H1 (cell line): ENCODE measurements at regions not wholly inside any gene's neighbourhood (a gene's known extent, or its start where the extent isn't known, plus 50 kb on each side); places are given as distances from the start of the nearest gene placed in this dataset.

Source experiments
- CTCF ChIA-PET: fragments of 300-600 bp; sonication (Branson Sonifier 250); formaldehyde crosslinking; loops from one replicate; lab custom pipeline; 2021; ENCODE audit not compliant: partially characterized antibody; lab: Charles Lee
- POLR2A ChIA-PET: fragments of 300-600 bp; sonication (Branson Sonifier 250); formaldehyde crosslinking; loops from one replicate; lab custom pipeline; 2021; ENCODE audit warnings: inconsistent platforms; ENCODE audit not compliant: partially characterized antibody; lab: Charles Lee
- DNase-seq, 2 experiments: peaks; one replicate each; pipeline versions ENCODE4 v3.0.0 to v3.0.0-alpha.2; 2010 to 2022; ENCODE audit warnings: low spot score in 2 of 2, low read depth in 1 of 2, mixed read lengths in 1 of 2
- FAIRE-seq: peaks from 2 replicates; lab custom pipeline; 2011; peaks lifted over from hg19 to GRCh38; lab: Jason Lieb, UNC
- H2AFZ ChIP-seq: 2 replicates; pipeline ENCODE4 v1.8.1; 2012; ENCODE audit warnings: low read length, inconsistent platforms
- H2AK5ac ChIP-seq: 2 replicates; pipeline ENCODE4 v1.6.1; 2013; ENCODE audit warnings: low read depth, low read length
- H2BK120ac ChIP-seq: replicated peaks from 2 replicates; pipeline ENCODE3; 2013; ENCODE audit warnings: low read depth, low read length, inconsistent platforms
- H2BK12ac ChIP-seq: 2 replicates; pipeline ENCODE4 v1.6.1; 2013; ENCODE audit warnings: low read depth, low read length
- H2BK15ac ChIP-seq: 2 replicates; pipeline ENCODE4 v1.6.1; 2013; ENCODE audit warnings: low read length
- H2BK20ac ChIP-seq: 2 replicates; pipeline ENCODE4 v1.6.1; 2013; ENCODE audit warnings: low read length
- H2BK5ac ChIP-seq: 2 replicates; pipeline ENCODE4 v1.6.1; 2013; ENCODE audit warnings: low read depth, low read length
- H3K14ac ChIP-seq: 2 replicates; pipeline ENCODE4 v1.6.1; 2013; ENCODE audit warnings: inconsistent platforms; ENCODE audit not compliant: insufficient read length
- H3K18ac ChIP-seq: 2 replicates; pipeline ENCODE4 v1.6.1; 2013; ENCODE audit warnings: low read length; ENCODE audit errors: extremely low read depth
- H3K23ac ChIP-seq: 2 replicates; pipeline ENCODE4 v1.6.1; 2013; ENCODE audit warnings: inconsistent platforms; ENCODE audit not compliant: insufficient read length
- H3K23me2 ChIP-seq: 2 replicates; pipeline ENCODE4 v1.6.1; 2013; ENCODE audit warnings: low read depth, low read length
- H3K27ac ChIP-seq: 2 replicates; pipeline ENCODE4 v1.6.1; 2011; ENCODE audit warnings: low read depth, low read length, inconsistent platforms
- H3K27me3 ChIP-seq, 4 experiments: replicated peaks in 1 of 4; 1 replicate in 1 of 4; 2 replicates in 3 of 4; pipeline versions ENCODE4 v1.6.1 to v1.8.1; 2011 to 2013; ENCODE audit warnings: low read length in 3 of 4, mild to moderate bottlenecking in 3 of 4, inconsistent platforms in 2 of 4, mixed read lengths in 2 of 4, moderate library complexity in 1 of 4; ENCODE audit not compliant: control insufficient read depth in 3 of 4, insufficient read depth in 3 of 4; ENCODE audit errors: extremely low read depth in 1 of 4
- H3K36me3 ChIP-seq, 4 experiments: 2 replicates each; pipeline versions ENCODE4 v1.6.1 to v1.8.1; 2011 to 2013; ENCODE audit warnings: mild to moderate bottlenecking in 4 of 4, low read length in 3 of 4, moderate library complexity in 2 of 4, control low read depth in 1 of 4, inconsistent platforms in 1 of 4; ENCODE audit not compliant: insufficient read depth in 4 of 4, control insufficient read depth in 2 of 4
- H3K4ac ChIP-seq: replicated peaks from 2 replicates; pipeline ENCODE3; 2013; ENCODE audit warnings: low read length, low read depth, mixed read lengths, inconsistent platforms; ENCODE audit not compliant: insufficient read length
- H3K4me1 ChIP-seq, 4 experiments: replicated peaks in 1 of 4; 1 replicate in 1 of 4; 2 replicates in 3 of 4; pipeline versions ENCODE4 v1.6.1 to v1.8.1; 2011 to 2013; ENCODE audit warnings: low read length in 3 of 4, inconsistent platforms in 2 of 4, mixed read lengths in 1 of 4; ENCODE audit not compliant: insufficient read depth in 4 of 4, control insufficient read depth in 3 of 4
- H3K4me2 ChIP-seq, 2 experiments: 2 replicates each; pipeline versions ENCODE4 v1.6.1 to v1.8.1; 2011 to 2013; ENCODE audit warnings: low read depth in 2 of 2, low read length in 2 of 2, control low read depth in 1 of 2, inconsistent platforms in 1 of 2, mild to moderate bottlenecking in 1 of 2; ENCODE audit not compliant: insufficient read depth in 1 of 2
- H3K4me3 ChIP-seq, 4 experiments: fragments of 200-600, 300-600 bp in 1 of 4; sonication (generic), shearing (Covaris generic), sonication (Bioruptor Twin) in 1 of 4; 2 replicates each; pipeline versions ENCODE4 v1.5.1 to v1.8.1; 2011 to 2016; ENCODE audit warnings: low read length in 4 of 4, low read depth in 3 of 4, control low read depth in 2 of 4, inconsistent platforms in 2 of 4, mild to moderate bottlenecking in 2 of 4, mixed read lengths in 1 of 4, moderate library complexity in 1 of 4; ENCODE audit not compliant: insufficient read depth in 2 of 4; ENCODE audit errors: extremely low read depth in 1 of 4
- H3K56ac ChIP-seq: replicated peaks from 2 replicates; pipeline ENCODE3; 2013; ENCODE audit warnings: low read depth, mild to moderate bottlenecking, mixed read lengths, low read length, inconsistent platforms; ENCODE audit not compliant: insufficient read length
- H3K79me1 ChIP-seq: 2 replicates; pipeline ENCODE4 v1.6.1; 2013; ENCODE audit warnings: low read depth, low read length, control low read depth
- H3K79me2 ChIP-seq, 2 experiments: 2 replicates each; pipeline versions ENCODE4 v1.6.1 to v1.8.1; 2012 to 2013; ENCODE audit warnings: low read length in 2 of 2, mild to moderate bottlenecking in 2 of 2, inconsistent platforms in 1 of 2; ENCODE audit not compliant: insufficient read depth in 2 of 2, control insufficient read depth in 1 of 2
- H3K9ac ChIP-seq, 4 experiments: replicated peaks in 1 of 4; 1 replicate in 1 of 4; 2 replicates in 3 of 4; pipeline versions ENCODE4 v1.6.1 to v1.8.1; 2011 to 2013; ENCODE audit warnings: low read depth in 3 of 4, low read length in 3 of 4, control low read depth in 2 of 4, mild to moderate bottlenecking in 2 of 4, moderate library complexity in 2 of 4, inconsistent platforms in 1 of 4; ENCODE audit errors: extremely low read depth in 1 of 4
- H3K9me3 ChIP-seq, 2 experiments: 2 replicates each; pipeline versions ENCODE4 v1.6.1 to v1.8.1; 2012 to 2013; ENCODE audit warnings: mild to moderate bottlenecking in 2 of 2, moderate library complexity in 2 of 2, control low read depth in 1 of 2, inconsistent platforms in 1 of 2, low read depth in 1 of 2, low read length in 1 of 2, mixed read lengths in 1 of 2; ENCODE audit not compliant: insufficient read depth in 2 of 2
- H4K20me1 ChIP-seq, 2 experiments: replicated peaks in 1 of 2; 2 replicates each; pipeline versions ENCODE3 to v1.8.1; 2011 to 2013; ENCODE audit warnings: inconsistent platforms in 2 of 2, low read length in 2 of 2, mild to moderate bottlenecking in 1 of 2; ENCODE audit not compliant: insufficient read depth in 2 of 2, control insufficient read depth in 1 of 2
- H4K5ac ChIP-seq: 2 replicates; pipeline ENCODE4 v1.6.1; 2013; ENCODE audit warnings: low read length, low read depth, mixed read lengths, inconsistent platforms; ENCODE audit not compliant: insufficient read length
- H4K8ac ChIP-seq: 2 replicates; pipeline ENCODE4 v1.8.0; 2013; ENCODE audit warnings: mild to moderate bottlenecking, moderate library complexity, low read length, inconsistent platforms; ENCODE audit not compliant: insufficient read depth; ENCODE audit errors: extremely low read depth
- H4K91ac ChIP-seq: replicated peaks from 2 replicates; pipeline ENCODE3; 2013; ENCODE audit warnings: low read length, mixed read lengths, inconsistent platforms; ENCODE audit not compliant: insufficient read length
- BACH1 ChIP-seq: IDR thresholded peaks from 2 replicates; pipeline ENCODE4 v1.6.1; 2012; ENCODE audit warnings: low read length, improper control_type of control experiment
- CBX8 ChIP-seq: fragments of 300-800, 300-1000 bp; sonication (generic); IDR thresholded peaks from 2 replicates; pipeline ENCODE4 v1.7.1; 2016; ENCODE audit warnings: low read depth, low read length, borderline replicate concordance
- CEBPB ChIP-seq: IDR thresholded peaks from 2 replicates; pipeline ENCODE4 v1.6.1; 2012; ENCODE audit warnings: low read depth, low read length
- EP300 ChIP-seq, 2 experiments: IDR thresholded peaks; 1 replicate in 1 of 2; 2 replicates in 1 of 2; pipeline ENCODE4 v1.6.1; 2011 to 2012; ENCODE audit warnings: low read depth in 2 of 2, low read length in 2 of 2, mild to moderate bottlenecking in 2 of 2, borderline replicate concordance in 1 of 2, inconsistent platforms in 1 of 2, moderate library complexity in 1 of 2
- EZH2 ChIP-seq: fragments of 200-600 bp; sonication (generic); IDR thresholded peaks from 2 replicates; pipeline ENCODE4 v1.7.1; 2012; ENCODE audit warnings: low read depth, mild to moderate bottlenecking, moderate library complexity, low read length, inconsistent platforms; ENCODE audit not compliant: severe bottlenecking
- GTF2F1 ChIP-seq: IDR thresholded peaks from 2 replicates; pipeline ENCODE4 v1.6.1; 2012; ENCODE audit warnings: low read depth, low read length, improper control_type of control experiment, borderline replicate concordance
- HDAC2 ChIP-seq, 2 experiments: fragments of 300-600 bp in 1 of 2; sonication (generic) in 1 of 2; IDR thresholded peaks; 2 replicates each; pipeline ENCODE4 v1.6.1; 2011 to 2012; ENCODE audit warnings: low read depth in 2 of 2, low read length in 2 of 2, mild to moderate bottlenecking in 2 of 2, moderate library complexity in 2 of 2, borderline replicate concordance in 1 of 2, inconsistent platforms in 1 of 2
- NANOG ChIP-seq: IDR thresholded peaks from 2 replicates; pipeline ENCODE4 v1.6.1; 2011; ENCODE audit warnings: low read length, low read depth, mild to moderate bottlenecking, inconsistent platforms; ENCODE audit not compliant: insufficient read depth, poor library complexity, severe bottlenecking
- POU5F1 ChIP-seq: IDR thresholded peaks from 2 replicates; pipeline ENCODE4 v1.6.1; 2011; ENCODE audit warnings: low read depth, mild to moderate bottlenecking, low read length, moderate library complexity
- SAP30 ChIP-seq: fragments of 300-600 bp; sonication (generic); IDR thresholded peaks from 2 replicates; pipeline ENCODE4 v1.7.1; 2012; ENCODE audit warnings: low read length, moderate library complexity, mild to moderate bottlenecking, inconsistent platforms; ENCODE audit not compliant: insufficient read depth, insufficient replicate concordance
- SP2 ChIP-seq: IDR thresholded peaks from 2 replicates; pipeline ENCODE4 v1.6.1; 2012; ENCODE audit warnings: mild to moderate bottlenecking, low read length, inconsistent platforms
- SRF ChIP-seq: IDR thresholded peaks from 2 replicates; pipeline ENCODE4 v1.6.1; 2011; ENCODE audit warnings: mild to moderate bottlenecking, low read depth, low read length, moderate library complexity
- TAF1 ChIP-seq: IDR thresholded peaks from 2 replicates; pipeline ENCODE4 v1.6.1; 2011; ENCODE audit warnings: mild to moderate bottlenecking, low read depth, low read length
- TCF12 ChIP-seq: IDR thresholded peaks from 2 replicates; pipeline ENCODE4 v1.6.1; 2011; ENCODE audit warnings: low read depth, mild to moderate bottlenecking, low read length
- WGBS, 2 experiments: shearing (Covaris generic) in 1 of 2; methylation state at CpG; one replicate each; pipeline versions ENCODE4 v1.1.6 to v1.1.7; 2013 to 2015; ENCODE audit warnings: low lambda C conversion rate in 2 of 2, mixed read lengths in 2 of 2, inconsistent platforms in 1 of 2, low coverage in 1 of 2, missing lambda C conversion rate in 1 of 2; ENCODE audit not compliant: insufficient replicate concordance in 2 of 2, insufficient coverage in 1 of 2, insufficient read length in 1 of 2; ENCODE audit errors: extremely low coverage in 1 of 2, missing lambda C conversion rate in 1 of 2; 5-methylcytosine and 5-hydroxymethylcytosine counted together

- DNase-seq: peak in 1 of 2 experiments; percentile 39
- Histone ChIP-seq H3K9ac (no peak overlapping the region), H3K23me2 (no peaks in the 10 kb centered on the region), H2BK20ac (no peak overlapping the region), H2BK15ac (no peak overlapping the region), H3K27me3 (no peaks in the 10 kb centered on the region), H4K20me1 (no peaks in the 10 kb centered on the region), H3K4me2 (peak overlapping the region in 1 of 2 experiments; percentile 15; a peak in 1 of 4 replicates), H2AK5ac (no peak overlapping the region), H3K14ac (no peak overlapping the region), H4K5ac (no peak overlapping the region), H3K9me3 (no peaks in the 10 kb centered on the region), H4K8ac (no peak overlapping the region), H3K18ac (no peak overlapping the region), H3K79me2 (no peaks in the 10 kb centered on the region), H3K4ac (no peak overlapping the region), H2BK12ac (no peak overlapping the region), H2BK120ac (no peak overlapping the region), H3K79me1 (no peaks in the 10 kb centered on the region), H3K27ac (no peak overlapping the region), H3K4me1 (peaks cover 0 to 8% (median 0%) of the 10 kb centered on the region in 4 experiments; a peak in 2 of 7 replicates), H4K91ac (no peak overlapping the region), H3K23ac (no peak overlapping the region), H2AFZ (no peak overlapping the region), H3K36me3 (peaks cover 0 to 3% (median 0%) of the 10 kb centered on the region in 4 experiments; a peak in 2 of 8 replicates), H3K56ac (no peak overlapping the region), H2BK5ac (no peak overlapping the region; the same call in 1 of the 2 replicates), H3K4me3 (peak overlapping the region in 1 of 4 experiments; percentile 1; a peak in 1 of 8 replicates)
- FAIRE-seq: no peak
- ChIA-PET CTCF (interaction anchor here (1.0 kb wide), 1 partner anchor 9 kb away, joined by 4 read pairs; no protein-coding TSS in a partner anchor), POLR2A (no interaction called here)
- 60% methylated on average over 2 of the region's 2 CpGs; no CpG with 5 or more reads in 1 of the 2 experiments for WGBS, 2 experiments
- TF ChIP-seq SRF: no peak
- no peak for TF ChIP-seq TAF1
- no peak for TF ChIP-seq BACH1
- no peak for TF ChIP-seq NANOG
- peak in 1 of 2 experiments; percentile 57; a peak in 1 of 3 replicates for TF ChIP-seq EP300 (IDR thresholded peaks at IDR 0.05; ENCODE audit: borderline replicate concordance in 1 of 2, low read depth in 2 of 2, low read length in 2 of 2)
- no peak for TF ChIP-seq CBX8
- TF ChIP-seq HDAC2 (IDR thresholded peaks at IDR 0.05; ENCODE audit: borderline replicate concordance in 1 of 2, low read depth in 2 of 2, low read length in 2 of 2): no peak
- no peak for TF ChIP-seq GTF2F1
- no peak for TF ChIP-seq SP2
- peak; percentile 87 for TF ChIP-seq TCF12
- no peak for TF ChIP-seq SAP30
- no peak for TF ChIP-seq CEBPB
- TF ChIP-seq POU5F1: peak; percentile 61; the same call in 1 of the 2 replicates
- TF ChIP-seq EZH2: no peak
These were observed 1490.1 kb upstream of the IGFBP7 start for GRCh38 chr4:58600290-58600689.
